SU-DHL-6 (cell line): ENCODE measurements at regions not wholly inside any gene's neighbourhood (a gene's known extent, or its start where the extent isn't known, plus 50 kb on each side); places are given as distances from the start of the nearest gene placed in this dataset.

Experiments used
- H2AFZ ChIP-seq: fragments of 200-600 bp; sonication (generic); 2 replicates; pipeline ENCODE4 v1.6.1; 2014; ENCODE audit warnings: low read depth, mild to moderate bottlenecking, moderate library complexity, mixed read lengths, antibody characterized with exemption, low read length; ENCODE audit not compliant: severe bottlenecking
- H3F3A ChIP-seq: fragments of 200-600 bp; shearing (Covaris generic); 2 replicates; pipeline ENCODE4 v1.6.0; 2016; ENCODE audit warnings: antibody characterized with exemption, mild to moderate bottlenecking; ENCODE audit not compliant: insufficient read depth
- H3K27ac ChIP-seq: fragments of 200-600 bp; sonication (generic); 2 replicates; pipeline ENCODE4 v1.5.1; 2016; ENCODE audit warnings: low read depth, mild to moderate bottlenecking, low read length, moderate library complexity, mixed read lengths
- H3K27me3 ChIP-seq: fragments of 200-600 bp; sonication (generic), shearing (Covaris generic); 2 replicates; pipeline ENCODE4 v1.6.0; 2014; ENCODE audit warnings: mild to moderate bottlenecking, low read length
- H3K36me3 ChIP-seq: fragments of 200-600 bp; sonication (generic); 2 replicates; pipeline ENCODE4 v1.6.1; 2014; ENCODE audit warnings: mild to moderate bottlenecking, low read length, mixed read lengths
- H3K4me2 ChIP-seq: fragments of 300-600, 200-600 bp; shearing (Covaris generic), sonication (generic); 2 replicates; pipeline ENCODE4 v1.6.0; 2014; ENCODE audit warnings: low read length, low read depth, mild to moderate bottlenecking; ENCODE audit not compliant: poor library complexity, severe bottlenecking
- H3K4me3 ChIP-seq: fragments of 200-600 bp; sonication (generic); 2 replicates; pipeline ENCODE4 v1.5.1; 2014; ENCODE audit warnings: antibody characterized with exemption, low read length, mild to moderate bottlenecking, mixed read lengths; ENCODE audit not compliant: insufficient read depth, poor library complexity, severe bottlenecking
- H3K79me2 ChIP-seq: fragments of 200-600 bp; sonication (generic); 2 replicates; pipeline ENCODE4 v1.6.1; 2014; ENCODE audit warnings: mild to moderate bottlenecking, low read length, moderate library complexity; ENCODE audit not compliant: insufficient read depth
- H3K9ac ChIP-seq: fragments of 200-600 bp; sonication (generic); 2 replicates; pipeline ENCODE4 v1.7.0; 2014; ENCODE audit warnings: mild to moderate bottlenecking, low read length
- H3K9me2 ChIP-seq: fragments of 200-600 bp; sonication (generic); replicated peaks from 2 replicates; pipeline ENCODE4 v1.6.1; 2014; ENCODE audit warnings: low read length; ENCODE audit not compliant: insufficient read depth
- H3K9me3 ChIP-seq: fragments of 200-600 bp; sonication (generic); 2 replicates; pipeline ENCODE4 v1.6.1; 2014; ENCODE audit warnings: low read length, mixed read lengths; ENCODE audit not compliant: insufficient read depth
- H4K20me1 ChIP-seq: fragments of 200-600 bp; sonication (generic); 2 replicates; pipeline ENCODE4 v1.6.1; 2014; ENCODE audit warnings: low read depth, mild to moderate bottlenecking, antibody characterized with exemption, low read length, moderate library complexity, mixed read lengths
- EZH2phosphoT487 ChIP-seq: fragments of 200-600 bp; sonication (generic), shearing (Covaris generic); conservative IDR thresholded peaks from 2 replicates; pipeline ENCODE4 v1.6.1; 2018; ENCODE audit warnings: mild to moderate bottlenecking, antibody characterized with exemption, low read length, moderate library complexity, mixed read lengths
- TF ChIP-seq, protein P1 (sequence below): fragments of 200-600 bp; sonication (generic); IDR thresholded peaks from one replicate; pipeline ENCODE4 v1.5.1; 2017; ENCODE audit warnings: antibody characterized with exemption, mild to moderate bottlenecking, low read length, moderate library complexity; ENCODE audit not compliant: insufficient read depth, poor library complexity, severe bottlenecking

DNA sequence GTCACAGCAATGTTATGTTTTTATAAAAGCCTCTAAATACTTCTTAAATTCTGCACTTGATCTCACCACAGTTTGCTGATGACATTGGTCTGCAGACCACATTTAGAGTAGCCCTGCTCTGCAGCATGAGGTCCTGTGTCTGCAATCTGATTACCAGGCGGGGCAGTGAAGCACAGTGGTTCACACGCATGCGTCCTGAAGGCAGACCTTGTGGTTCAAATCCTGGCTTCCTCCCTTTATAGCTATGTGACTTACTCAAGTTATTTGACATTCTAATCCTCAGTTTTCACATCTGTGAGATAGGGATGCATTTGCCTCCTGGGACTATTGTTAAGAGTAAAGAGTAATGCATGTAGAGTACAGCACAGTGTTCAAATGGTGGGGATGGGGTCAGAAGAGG lies 50.3 kb downstream of the BMAL2 start:
- H3K9me2 ChIP-seq: no peaks in the 10 kb centered on the region
- H3K9me3 ChIP-seq: no peaks in the 10 kb centered on the region
- H3K79me2 ChIP-seq: no peaks in the 10 kb centered on the region
- H3F3A ChIP-seq: no peaks in the 10 kb centered on the region
- H3K27me3 ChIP-seq: no peaks in the 10 kb centered on the region
- H3K4me2 ChIP-seq: no peak overlapping the region
- H2AFZ ChIP-seq: no peak overlapping the region
- no peak overlapping the region for H3K4me3 ChIP-seq
- H3K9ac ChIP-seq: no peak overlapping the region
- TF ChIP-seq, protein P1, sequence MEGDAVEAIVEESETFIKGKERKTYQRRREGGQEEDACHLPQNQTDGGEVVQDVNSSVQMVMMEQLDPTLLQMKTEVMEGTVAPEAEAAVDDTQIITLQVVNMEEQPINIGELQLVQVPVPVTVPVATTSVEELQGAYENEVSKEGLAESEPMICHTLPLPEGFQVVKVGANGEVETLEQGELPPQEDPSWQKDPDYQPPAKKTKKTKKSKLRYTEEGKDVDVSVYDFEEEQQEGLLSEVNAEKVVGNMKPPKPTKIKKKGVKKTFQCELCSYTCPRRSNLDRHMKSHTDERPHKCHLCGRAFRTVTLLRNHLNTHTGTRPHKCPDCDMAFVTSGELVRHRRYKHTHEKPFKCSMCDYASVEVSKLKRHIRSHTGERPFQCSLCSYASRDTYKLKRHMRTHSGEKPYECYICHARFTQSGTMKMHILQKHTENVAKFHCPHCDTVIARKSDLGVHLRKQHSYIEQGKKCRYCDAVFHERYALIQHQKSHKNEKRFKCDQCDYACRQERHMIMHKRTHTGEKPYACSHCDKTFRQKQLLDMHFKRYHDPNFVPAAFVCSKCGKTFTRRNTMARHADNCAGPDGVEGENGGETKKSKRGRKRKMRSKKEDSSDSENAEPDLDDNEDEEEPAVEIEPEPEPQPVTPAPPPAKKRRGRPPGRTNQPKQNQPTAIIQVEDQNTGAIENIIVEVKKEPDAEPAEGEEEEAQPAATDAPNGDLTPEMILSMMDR: no peak
- no peak for TF ChIP-seq EZH2phosphoT487
- no peaks in the 10 kb centered on the region for H4K20me1 ChIP-seq
- no peaks in the 10 kb centered on the region for H3K36me3 ChIP-seq
- no peak overlapping the region for H3K27ac ChIP-seq

DNA sequence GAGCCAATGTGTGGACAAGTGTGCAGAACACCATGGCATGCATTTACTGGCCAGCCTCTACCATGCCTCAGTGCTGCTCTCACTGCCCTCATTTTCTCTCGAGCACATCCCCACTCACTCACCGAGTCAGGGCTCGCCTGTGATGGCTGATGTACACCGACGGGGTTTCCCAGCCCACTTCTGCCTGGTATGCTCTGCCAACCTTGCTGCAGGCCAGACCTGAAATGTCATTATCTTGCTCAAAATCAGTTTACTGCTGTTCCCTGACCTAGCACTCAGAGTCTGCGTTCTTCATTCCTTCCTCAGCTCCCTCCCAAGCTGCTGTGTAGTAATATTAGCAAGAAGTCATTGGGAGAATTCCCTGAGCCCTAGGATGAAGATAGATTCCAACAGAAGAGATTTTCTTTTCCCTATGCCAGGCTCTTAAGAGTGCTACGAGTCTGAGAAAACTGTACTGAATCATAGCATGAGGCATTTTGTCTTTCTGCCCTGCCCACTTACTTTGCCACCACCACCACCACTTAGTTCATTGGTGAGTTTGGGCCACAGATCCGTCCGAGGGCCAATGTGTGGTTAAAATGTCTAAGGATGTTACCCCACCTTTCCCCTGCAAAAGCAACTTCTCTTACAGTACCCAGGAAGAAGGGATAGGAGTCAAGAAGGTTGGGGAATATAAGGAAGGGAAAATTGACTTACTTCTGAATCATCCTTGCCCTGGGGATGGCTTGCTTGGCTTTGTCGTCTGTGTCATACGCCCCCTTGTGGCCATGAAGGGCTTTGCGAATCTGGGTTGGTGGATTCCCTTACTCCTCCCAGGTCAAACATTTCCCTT lies 51.0 kb downstream of the BMAL2 start:
- no peak overlapping the region for H3K27ac ChIP-seq
- no peaks in the 10 kb centered on the region for H3K79me2 ChIP-seq
- H4K20me1 ChIP-seq: no peaks in the 10 kb centered on the region
- H3F3A ChIP-seq: no peaks in the 10 kb centered on the region
- no peak overlapping the region for H3K4me3 ChIP-seq
- H3K4me2 ChIP-seq: no peak overlapping the region
- H2AFZ ChIP-seq: peak overlapping the region; percentile 31
- no peak overlapping the region for H3K9ac ChIP-seq
- H3K36me3 ChIP-seq: no peaks in the 10 kb centered on the region
- H3K27me3 ChIP-seq: no peaks in the 10 kb centered on the region
- H3K9me3 ChIP-seq: no peaks in the 10 kb centered on the region
- TF ChIP-seq, protein P1: peak; percentile 83
- no peak for TF ChIP-seq EZH2phosphoT487
- no peaks in the 10 kb centered on the region for H3K9me2 ChIP-seq

DNA sequence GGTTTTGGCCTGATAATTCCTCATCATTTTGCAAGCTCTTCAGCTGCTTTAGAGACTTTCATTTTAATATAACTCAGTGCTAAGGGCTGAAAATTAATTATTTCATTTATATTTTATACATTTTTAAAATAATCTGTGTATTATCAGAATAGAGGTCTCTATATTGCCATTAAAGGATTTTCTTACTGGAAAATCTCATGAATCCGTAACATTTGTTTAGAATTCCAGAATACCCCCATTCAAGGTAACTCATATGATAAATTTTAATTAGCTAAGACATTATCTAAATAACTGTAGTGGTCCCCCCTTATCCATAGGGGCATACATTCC lies 51.6 kb downstream of the BMAL2 start:
- Histone ChIP-seq H3K4me3 (no peak overlapping the region), H3F3A (no peaks in the 10 kb centered on the region), H2AFZ (no peak overlapping the region), H3K27me3 (no peaks in the 10 kb centered on the region), H3K4me2 (no peak overlapping the region), H3K27ac (no peak overlapping the region), H3K9me2 (no peaks in the 10 kb centered on the region), H3K9ac (no peak overlapping the region), H3K36me3 (no peaks in the 10 kb centered on the region), H3K9me3 (no peaks in the 10 kb centered on the region), H3K79me2 (no peaks in the 10 kb centered on the region), H4K20me1 (no peaks in the 10 kb centered on the region)
- TF ChIP-seq, protein P1: no peak
